A673 (cell line): ENCODE measurements at regions not wholly inside any gene's neighbourhood (a gene's known extent, or its start where the extent isn't known, plus 50 kb on each side); places are given as distances from the start of the nearest gene placed in this dataset.

Experiments used
- BruUV-seq: library from RNA; stranded (reverse); fragments of 400-500 nt; replicated peaks from 2 replicates; lab custom pipeline; 2021; lab: Mats Ljungman, UMichigan
- CTCF ChIA-PET: fragments of 300-600 bp; sonication (Branson Sonifier 250); formaldehyde crosslinking; loops from one replicate; lab custom pipeline; 2022; ENCODE audit warnings: antibody characterized with exemption; lab: Charles Lee
- POLR2A ChIA-PET: fragments of 300-600 bp; sonication (Branson Sonifier 250); formaldehyde crosslinking; loops from one replicate; lab custom pipeline; 2022; ENCODE audit warnings: antibody characterized with exemption; ENCODE audit not compliant: low non-redundant PET; lab: Charles Lee
- DNase-seq: peaks from one replicate; pipeline ENCODE4 v3.0.0-alpha.2; 2015; ENCODE audit warnings: low spot score
- H3K27ac ChIP-seq: fragments of 200-600 bp; sonication (generic); 2 replicates; pipeline ENCODE4 v1.5.1; 2016; ENCODE audit warnings: mixed run types, low read depth, mild to moderate bottlenecking, mixed read lengths, antibody characterized with exemption, low read length; ENCODE audit not compliant: poor library complexity, severe bottlenecking
- H3K27me3 ChIP-seq: fragments of 200-600 bp; sonication (generic); replicated peaks from 2 replicates; pipeline ENCODE4 v1.6.1; 2017; ENCODE audit warnings: mixed run types, low read depth, mild to moderate bottlenecking, mixed read lengths, antibody characterized with exemption, low read length; ENCODE audit not compliant: insufficient read depth, poor library complexity
- H3K36me3 ChIP-seq: fragments of 200-600 bp; sonication (generic); 2 replicates; pipeline ENCODE4 v1.6.1; 2016; ENCODE audit warnings: mixed run types, mild to moderate bottlenecking, mixed read lengths, antibody characterized with exemption, low read length; ENCODE audit not compliant: insufficient read depth, poor library complexity, severe bottlenecking
- H3K4me1 ChIP-seq: fragments of 200-600 bp; sonication (generic); 2 replicates; pipeline ENCODE4 v1.6.1; 2017; ENCODE audit warnings: mixed run types, mild to moderate bottlenecking, mixed read lengths, antibody characterized with exemption, low read length; ENCODE audit not compliant: insufficient read depth, poor library complexity, severe bottlenecking
- H3K4me3 ChIP-seq: fragments of 200-600 bp; sonication (generic); 2 replicates; pipeline ENCODE4 v1.5.1; 2016; ENCODE audit warnings: low read depth, mixed run types, mild to moderate bottlenecking, mixed read lengths, low read length; ENCODE audit not compliant: poor library complexity, severe bottlenecking
- H3K9me3 ChIP-seq: fragments of 200-600 bp; sonication (generic); 2 replicates; pipeline ENCODE4 v1.6.1; 2016; ENCODE audit warnings: mixed run types, low read depth, mild to moderate bottlenecking, mixed read lengths, antibody characterized with exemption, low read length; ENCODE audit not compliant: poor library complexity, severe bottlenecking
- CTCF ChIP-seq: fragments of 300-800, 200-600 bp; sonication (generic); conservative IDR thresholded peaks from 2 replicates; pipeline ENCODE4 v1.5.1; 2017; ENCODE audit warnings: low read depth, mild to moderate bottlenecking, antibody characterized with exemption, low read length, moderate library complexity, mixed read lengths
- EZH2 ChIP-seq: fragments of 200-600 bp; sonication (generic); IDR thresholded peaks from 2 replicates; pipeline ENCODE4 v1.6.1; 2017; ENCODE audit warnings: borderline replicate concordance, low read depth, mild to moderate bottlenecking, mixed read lengths, antibody characterized with exemption, low read length; ENCODE audit not compliant: poor library complexity, severe bottlenecking
- intact Hi-C: fragments of 100-400 bp; cut with micrococcal nuclease; formaldehyde crosslinking; loops from one replicate; pipeline ENCODE4 v1.10.0; 2022; ENCODE audit not compliant: unreplicated experiment

DNA sequence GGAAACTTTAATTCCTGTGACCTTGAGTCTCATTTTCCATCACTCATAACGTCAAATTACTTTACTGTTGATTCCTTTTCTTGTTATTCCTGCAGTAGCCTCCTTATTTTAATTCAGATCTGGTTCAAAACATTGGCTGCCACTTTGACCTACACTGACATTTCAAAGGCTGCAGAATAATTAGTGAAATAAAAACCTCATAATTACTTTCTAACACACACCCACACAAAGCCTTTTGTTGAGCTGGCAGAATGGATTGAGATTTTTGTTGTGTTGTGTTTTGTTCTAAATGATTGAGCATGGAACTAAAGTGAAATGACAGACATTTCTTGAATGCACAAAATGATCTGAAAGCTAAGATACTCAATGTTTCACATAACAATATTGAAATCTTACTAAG, 507.5 kb upstream of the STXBP6 start:
- no peak overlapping the region for H3K4me3 ChIP-seq
- no peaks in the 10 kb centered on the region for H3K27me3 ChIP-seq
- H3K27ac ChIP-seq: no peak overlapping the region
- TF ChIP-seq CTCF (no peak), EZH2 (no peak)
- no peaks in the 10 kb centered on the region for H3K9me3 ChIP-seq
- no peak for DNase-seq
- CTCF ChIA-PET: no interaction called here
- no peaks in the 10 kb centered on the region for H3K4me1 ChIP-seq
- H3K36me3 ChIP-seq: no peaks in the 10 kb centered on the region
- POLR2A ChIA-PET: no interaction called here
- no TSS peak for BruUV-seq
- intact Hi-C loops: no loop called here

DNA sequence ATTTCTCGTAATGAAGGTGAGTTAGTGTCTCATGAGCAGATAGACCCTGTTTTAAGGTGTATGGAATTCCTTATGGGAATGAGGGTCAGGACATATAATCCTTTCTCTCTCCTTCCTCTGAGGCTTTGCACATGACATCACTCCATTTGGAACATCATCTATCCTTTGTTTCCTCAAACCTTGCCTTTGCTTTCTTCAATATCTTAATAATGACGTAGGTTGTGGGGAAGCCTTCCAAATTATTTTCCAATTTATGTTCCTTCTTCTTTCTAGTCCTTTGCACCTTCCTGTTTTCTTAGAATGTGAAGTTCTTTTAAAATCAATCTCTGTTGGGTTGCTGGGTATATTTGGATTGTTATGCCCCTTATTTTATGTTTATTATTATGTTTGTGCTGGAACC, 502.9 kb upstream of the STXBP6 start:
- no TSS peak for BruUV-seq
- intact Hi-C loops: no loop called here
- DNase-seq: no peak
- Histone ChIP-seq H3K27ac (no peak overlapping the region), H3K4me1 (no peaks in the 10 kb centered on the region), H3K4me3 (no peak overlapping the region), H3K27me3 (no peaks in the 10 kb centered on the region), H3K9me3 (no peaks in the 10 kb centered on the region), H3K36me3 (no peaks in the 10 kb centered on the region)
- POLR2A ChIA-PET: no interaction called here
- TF ChIP-seq CTCF: no peak
- no peak for TF ChIP-seq EZH2
- CTCF ChIA-PET: no interaction called here

GRCh38 chr14:25551674-25552073, 501.7 kb upstream of the STXBP6 start:
- Histone ChIP-seq H3K9me3 (no peaks in the 10 kb centered on the region), H3K4me3 (no peak overlapping the region), H3K36me3 (no peaks in the 10 kb centered on the region), H3K27me3 (no peaks in the 10 kb centered on the region), H3K4me1 (no peaks in the 10 kb centered on the region), H3K27ac (no peak overlapping the region)
- BruUV-seq: no TSS peak
- intact Hi-C loops: no loop called here
- no peak for TF ChIP-seq CTCF
- no peak for TF ChIP-seq EZH2
- no peak for DNase-seq
- ChIA-PET CTCF (no interaction called here), POLR2A (no interaction called here)
